Adrenal gland (tissue), 5 donors: ENCODE measurements at regions not wholly inside any gene's neighbourhood (a gene's known extent, or its start where the extent isn't known, plus 50 kb on each side); places are given as distances from the start of the nearest gene placed in this dataset.

Source experiments
- CTCF ChIP-seq, 6 experiments: fragments of 450-650 bp in 4 of 6; fragments of 200-600 bp in 2 of 6; sonication (generic) in 1 of 6; IDR thresholded peaks; 1 replicate in 5 of 6; 2 replicates in 1 of 6; pipeline versions ENCODE4 v1.5.1 to v1.8.0; 2016 to 2021; ENCODE audit warnings: antibody characterized with exemption in 6 of 6, mild to moderate bottlenecking in 2 of 6, moderate library complexity in 1 of 6
- POLR2A ChIP-seq, 2 donors: fragments of 450-650 bp; IDR thresholded peaks; one replicate each; pipeline ENCODE4 v1.6.1; 2017; ENCODE audit warnings: antibody characterized with exemption in 2 of 2, mild to moderate bottlenecking in 2 of 2, moderate library complexity in 1 of 2
- donor health status: DM: no; HTN: no; CAD: no.

DNA sequence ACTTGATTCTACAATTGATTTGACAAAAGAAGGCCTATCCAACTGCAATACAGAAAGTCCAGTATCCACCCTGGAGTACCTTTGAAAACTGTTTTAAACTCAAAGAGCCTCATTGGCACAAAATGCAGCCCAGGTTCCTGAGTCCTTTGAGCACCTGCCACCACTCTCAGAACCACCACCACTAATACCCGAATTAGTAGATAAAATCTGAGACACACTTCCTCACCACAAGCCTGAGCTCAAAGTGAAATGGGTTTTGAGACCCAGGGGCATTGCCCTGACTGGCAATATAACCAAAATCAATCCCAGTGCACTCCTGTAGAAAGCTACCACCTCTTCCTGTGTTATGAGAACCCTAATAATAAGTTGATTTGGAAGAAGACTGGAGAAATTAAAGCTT is 215.7 kb downstream of the CSNK2A3 start:
- TF ChIP-seq CTCF (IDR thresholded peaks at IDR 0.05) = no peak
- TF ChIP-seq POLR2A (IDR thresholded peaks at IDR 0.05) = no peak
